CD14-positive monocyte (primary cell): ENCODE measurements at regions not wholly inside any gene's neighbourhood (a gene's known extent, or its start where the extent isn't known, plus 50 kb on each side); places are given as distances from the start of the nearest gene placed in this dataset.

Experiments
- DNase-seq, 3 donors: peaks; one replicate each; pipeline ENCODE4 v3.0.0-alpha.2; 2011 to 2022
- H2AFZ ChIP-seq: 2 replicates; pipeline ENCODE4 v1.6.0; 2012; ENCODE audit warnings: mild to moderate bottlenecking, low read depth, low read length, inconsistent platforms; ENCODE audit not compliant: insufficient read depth, poor library complexity, severe bottlenecking
- H3K27ac ChIP-seq, 2 donors: 1 replicate in 1 of 2; 2 replicates in 1 of 2; pipeline ENCODE4 v1.5.1; 2012 to 2013; ENCODE audit warnings: low read length in 2 of 2, control low read depth in 1 of 2, inconsistent platforms in 1 of 2, low read depth in 1 of 2, mild to moderate bottlenecking in 1 of 2
- H3K27me3 ChIP-seq, 2 donors: one replicate each; pipeline versions ENCODE4 v1.6.0 to v1.6.1; 2011 to 2013; ENCODE audit warnings: low read length in 2 of 2; ENCODE audit not compliant: control insufficient read depth in 2 of 2, insufficient read depth in 2 of 2
- H3K36me3 ChIP-seq, 2 donors: replicated peaks in 1 of 2; 1 replicate in 1 of 2; 2 replicates in 1 of 2; pipeline versions ENCODE4 v1.5.1 to v1.6.1; 2012 to 2013; ENCODE audit warnings: low read length in 2 of 2, control low read depth in 1 of 2, inconsistent platforms in 1 of 2, mild to moderate bottlenecking in 1 of 2; ENCODE audit not compliant: insufficient read depth in 2 of 2, control insufficient read depth in 1 of 2
- H3K4me1 ChIP-seq, 2 donors: 1 replicate in 1 of 2; 2 replicates in 1 of 2; pipeline versions ENCODE4 v1.5.1 to v1.6.1; 2012 to 2013; ENCODE audit warnings: low read length in 2 of 2, control low read depth in 1 of 2, inconsistent platforms in 1 of 2, mild to moderate bottlenecking in 1 of 2, moderate library complexity in 1 of 2; ENCODE audit not compliant: insufficient read depth in 2 of 2, control insufficient read depth in 1 of 2
- H3K4me2 ChIP-seq: replicated peaks from 2 replicates; pipeline ENCODE3; 2012; ENCODE audit warnings: low read length, moderate library complexity, mild to moderate bottlenecking; ENCODE audit not compliant: poor library complexity, severe bottlenecking; ENCODE audit errors: extremely low read depth
- H3K4me3 ChIP-seq, 3 experiments: fragments of 200-600 bp in 1 of 3; sonication (generic) in 1 of 3; replicated peaks in 1 of 3; 1 replicate in 2 of 3; 2 replicates in 1 of 3; pipeline ENCODE4 v1.5.1; 2011 to 2013; ENCODE audit warnings: low read length in 3 of 3, mild to moderate bottlenecking in 3 of 3, control low read depth in 2 of 3, low read depth in 2 of 3, inconsistent platforms in 1 of 3, moderate library complexity in 1 of 3
- H3K79me2 ChIP-seq: 2 replicates; pipeline ENCODE4 v1.6.0; 2012; ENCODE audit warnings: mild to moderate bottlenecking, control low read depth, inconsistent platforms, low read length, moderate library complexity; ENCODE audit not compliant: insufficient read depth
- H3K9ac ChIP-seq: 2 replicates; pipeline ENCODE4 v1.6.0; 2017; ENCODE audit warnings: low read length, mild to moderate bottlenecking; ENCODE audit not compliant: insufficient read depth, poor library complexity, severe bottlenecking
- H3K9me3 ChIP-seq, 2 donors: replicated peaks in 1 of 2; 1 replicate in 1 of 2; 2 replicates in 1 of 2; pipeline versions ENCODE4 v1.5.1 to v1.6.1; 2012 to 2013; ENCODE audit warnings: low read length in 2 of 2, control low read depth in 1 of 2; ENCODE audit not compliant: control insufficient read depth in 1 of 2, insufficient read depth in 1 of 2
- H4K20me1 ChIP-seq: 2 replicates; pipeline ENCODE4 v1.6.0; 2012; ENCODE audit warnings: mild to moderate bottlenecking, low read length, control low read depth, moderate library complexity; ENCODE audit not compliant: insufficient read depth
- H3K27ac Mint-ChIP-seq, 7 donors: one replicate each; pipeline ENCODE4 v1.8.0; 2020; ENCODE audit warnings: mild to moderate bottlenecking in 7 of 7, mixed read lengths in 7 of 7, moderate library complexity in 6 of 7, inconsistent platforms in 2 of 7
- H3K27me3 Mint-ChIP-seq, 3 donors: one replicate each; pipeline ENCODE4 v1.8.0; 2021 to 2022; ENCODE audit warnings: low read depth in 3 of 3, mild to moderate bottlenecking in 3 of 3, mixed read lengths in 3 of 3, moderate library complexity in 3 of 3, inconsistent platforms in 1 of 3
- H3K36me3 Mint-ChIP-seq, 2 donors: one replicate each; pipeline ENCODE4 v1.8.0; 2020; ENCODE audit warnings: mixed read lengths in 2 of 2, inconsistent platforms in 1 of 2, mild to moderate bottlenecking in 1 of 2
- H3K4me1 Mint-ChIP-seq: one replicate; pipeline ENCODE4 v1.8.0; 2020; ENCODE audit warnings: mild to moderate bottlenecking, mixed read lengths
- H3K4me3 Mint-ChIP-seq, 2 donors: one replicate each; pipeline ENCODE4 v1.8.0; 2020; ENCODE audit warnings: mild to moderate bottlenecking in 2 of 2, mixed read lengths in 2 of 2, moderate library complexity in 1 of 2
- H3K9me3 Mint-ChIP-seq, 7 donors: one replicate each; pipeline ENCODE4 v1.8.0; 2020 to 2022; ENCODE audit warnings: mixed read lengths in 7 of 7, mild to moderate bottlenecking in 6 of 7, moderate library complexity in 6 of 7, inconsistent platforms in 2 of 7
- CTCF ChIP-seq: fragments of 200-600 bp; IDR thresholded peaks from one replicate; pipeline ENCODE4 v1.8.0; 2022; ENCODE audit warnings: antibody characterized with exemption, mild to moderate bottlenecking
- WGBS: methylation state at CpG from one replicate; pipeline ENCODE4 v1.1.5; 2013; ENCODE audit warnings: missing lambda C conversion rate; ENCODE audit not compliant: insufficient coverage; 5-methylcytosine and 5-hydroxymethylcytosine counted together
- intact Hi-C, 2 donors: fragments of 100-400 bp; cut with micrococcal nuclease; formaldehyde crosslinking; loops; one replicate each; pipeline versions ENCODE4 v1.15.0 to v1.15.1; 2023

- Mint-ChIP-seq H3K27ac (no peak overlapping the region), H3K36me3 (peaks cover 0 to 5% of the 10 kb centered on the region in 2 donors), H3K27me3 (peaks cover 0 to 6% (median 4%) of the 10 kb centered on the region in 3 donors), H3K9me3 (peaks cover 5 to 14% (median 8%) of the 10 kb centered on the region in 7 donors), H3K4me3 (no peak overlapping the region), H3K4me1 (no peaks in the 10 kb centered on the region)
- no peak for TF ChIP-seq CTCF
- no peak overlapping the region for H3K4me3 ChIP-seq
- intact Hi-C loops = no loop called here
- H4K20me1 ChIP-seq = no peaks in the 10 kb centered on the region
- no peak overlapping the region for H3K27ac ChIP-seq
- H3K9ac ChIP-seq = no peak overlapping the region
- H3K9me3 ChIP-seq = peaks cover 8 to 9% of the 10 kb centered on the region in 2 donors
- H3K4me2 ChIP-seq = no peak overlapping the region
- H3K36me3 ChIP-seq = no peaks in the 10 kb centered on the region
- no peak for DNase-seq
- WGBS = 82% methylated on average over 6 of the region's 20 CpGs
- H3K27me3 ChIP-seq = no peaks in the 10 kb centered on the region
- H3K79me2 ChIP-seq = no peaks in the 10 kb centered on the region
- H3K4me1 ChIP-seq = no peaks in the 10 kb centered on the region
- H2AFZ ChIP-seq = no peak overlapping the region
Measured at GRCh38 chr6:167666571-167667203, 160.0 kb upstream of the AFDN start.

DNA sequence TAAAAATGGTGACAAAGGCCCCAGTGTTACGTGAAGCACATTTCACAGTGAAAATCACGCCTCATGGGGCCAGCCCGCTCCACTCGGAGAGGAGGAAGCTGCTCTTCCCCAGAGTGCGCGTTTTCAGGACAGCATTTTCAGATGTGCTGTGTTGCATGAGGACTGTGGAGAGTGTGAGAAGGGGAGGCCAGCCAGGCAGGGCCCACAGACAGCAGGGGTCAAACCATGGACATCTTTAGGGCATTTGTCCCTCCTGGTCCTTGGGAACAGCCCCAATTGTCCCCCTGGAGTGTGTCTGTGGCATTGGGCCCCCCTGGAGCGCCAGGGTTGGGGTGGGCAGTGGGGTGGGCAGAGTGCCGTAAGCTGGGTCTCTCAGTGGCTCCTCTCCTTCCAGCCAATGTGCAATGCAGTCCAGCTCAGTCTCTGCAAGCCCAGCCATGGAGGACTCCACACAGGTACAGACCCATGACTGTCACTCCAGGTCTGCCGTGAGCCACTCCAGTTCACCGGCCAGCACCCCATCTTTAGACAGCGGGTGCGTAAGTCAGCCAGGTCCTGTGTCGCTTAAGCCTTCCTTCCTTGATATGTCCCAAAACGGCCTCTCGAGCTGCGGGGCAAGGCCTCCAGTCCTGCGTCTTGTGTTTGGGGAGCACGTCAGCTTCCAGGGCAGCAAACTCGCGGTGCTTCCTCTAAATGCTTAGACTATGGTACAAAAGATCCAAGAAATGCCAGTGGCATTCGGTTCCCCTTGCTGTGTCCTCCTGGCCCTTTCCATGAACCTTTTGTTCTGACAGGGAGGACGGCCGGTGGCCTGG, 159.3 kb upstream of the AFDN start:
- Histone ChIP-seq H3K27me3 (no peaks in the 10 kb centered on the region), H3K4me2 (no peak overlapping the region), H3K9ac (no peak overlapping the region), H3K4me1 (no peaks in the 10 kb centered on the region), H3K36me3 (no peaks in the 10 kb centered on the region), H3K27ac (no peak overlapping the region), H3K4me3 (no peak overlapping the region), H3K9me3 (peaks cover 16 to 17% of the 10 kb centered on the region in 2 donors), H2AFZ (no peak overlapping the region), H3K79me2 (no peaks in the 10 kb centered on the region), H4K20me1 (no peaks in the 10 kb centered on the region)
- WGBS = 92% methylated on average over 22 of the region's 23 CpGs
- Mint-ChIP-seq H3K4me3 (no peak overlapping the region), H3K9me3 (peaks cover 12 to 20% (median 15%) of the 10 kb centered on the region in 7 donors), H3K4me1 (no peaks in the 10 kb centered on the region), H3K27ac (no peak overlapping the region), H3K36me3 (peaks cover 0 to 6% of the 10 kb centered on the region in 2 donors), H3K27me3 (peaks cover 0 to 6% (median 5%) of the 10 kb centered on the region in 3 donors)
- TF ChIP-seq CTCF = no peak
- DNase-seq = no peak
- intact Hi-C loops = no loop called here
